Activated CD8-positive, alpha-beta memory T cell treated with anti-CD3 and anti-CD28 coated beads for 4 hours (primary cell): ENCODE measurements at regions not wholly inside any gene's neighbourhood (a gene's known extent, or its start where the extent isn't known, plus 50 kb on each side); places are given as distances from the start of the nearest gene placed in this dataset.

Experiments used
- DNase-seq, 2 donors: peaks; one replicate each; pipeline ENCODE4 v3.0.0-alpha.2; 2020; ENCODE audit warnings: low read depth in 2 of 2

GRCh38 chr13:23983671-23984070 lies 86.4 kb upstream of the C1QTNF9B start:
- DNase-seq: no peak

GRCh38 chr13:23984546-23984945 lies 87.2 kb upstream of the C1QTNF9B start:
- no peak for DNase-seq

GRCh38 chr13:23985060-23985459 lies 87.8 kb upstream of the C1QTNF9B start:
- no peak for DNase-seq

GRCh38 chr13:23985839-23986238 lies 88.5 kb upstream of the C1QTNF9B start:
- DNase-seq: no peak

- no peak for DNase-seq
Observed at GRCh38 chr13:23986619-23987018, 89.3 kb upstream of the C1QTNF9B start.

- no peak for DNase-seq
Observed at GRCh38 chr13:23987331-23987894, 90.1 kb upstream of the C1QTNF9B start.

- no peak for DNase-seq
Observed at GRCh38 chr13:23988546-23989122, 91.3 kb upstream of the C1QTNF9B start.

GRCh38 chr13:23990455-23990854 lies 93.2 kb upstream of the C1QTNF9B start:
- no peak for DNase-seq

- DNase-seq: no peak
Observed at GRCh38 chr13:23991119-23991518, 93.8 kb upstream of the C1QTNF9B start.

- no peak for DNase-seq
Observed at GRCh38 chr13:23992781-23993679, 95.7 kb upstream of the C1QTNF9B start.

GRCh38 chr13:23993680-23993985 lies 96.3 kb upstream of the C1QTNF9B start:
- no peak for DNase-seq

- no peak for DNase-seq
Observed at GRCh38 chr13:23995283-23996073, 98.2 kb upstream of the C1QTNF9B start.

- no peak for DNase-seq
Observed at GRCh38 chr13:23996456-23996855, 99.2 kb upstream of the C1QTNF9B start.

- no peak for DNase-seq
Observed at GRCh38 chr13:23999424-23999823, 102.1 kb upstream of the C1QTNF9B start.

GRCh38 chr13:24002206-24002815 lies 105.0 kb upstream of the C1QTNF9B start:
- no peak for DNase-seq

GRCh38 chr13:24004142-24004899 lies 107.0 kb upstream of the C1QTNF9B start:
- DNase-seq: no peak

- DNase-seq: no peak
Observed at GRCh38 chr13:24004971-24005370, 107.7 kb upstream of the C1QTNF9B start.

- no peak for DNase-seq
Observed at GRCh38 chr13:24005755-24006281, 108.5 kb upstream of the C1QTNF9B start.

GRCh38 chr13:24006520-24007248 lies 109.4 kb upstream of the C1QTNF9B start:
- no peak for DNase-seq

- no peak for DNase-seq
Observed at GRCh38 chr13:24007979-24008620, 110.8 kb upstream of the C1QTNF9B start.
